SK-N-SH (cell line): ENCODE measurements at regions not wholly inside any gene's neighbourhood (a gene's known extent, or its start where the extent isn't known, plus 50 kb on each side); places are given as distances from the start of the nearest gene placed in this dataset.

Experiments used
- CHD2 ChIP-seq: fragments of 150-350 bp; IDR thresholded peaks from 2 replicates; pipeline ENCODE4 v1.6.1; 2018; ENCODE audit warnings: low read length; ENCODE audit not compliant: partially characterized antibody
- EZH2phosphoT487 ChIP-seq: fragments of 200-600 bp; sonication (generic); IDR thresholded peaks from 2 replicates; pipeline ENCODE4 v1.6.1; 2017; ENCODE audit warnings: low read depth, mixed run types, mild to moderate bottlenecking, antibody characterized with exemption, moderate library complexity, borderline replicate concordance
- JUND ChIP-seq: IDR thresholded peaks from 2 replicates; pipeline ENCODE4 v1.4.0; 2012
- MXI1 ChIP-seq: IDR thresholded peaks from 2 replicates; pipeline ENCODE4 v1.6.1; 2012; ENCODE audit warnings: mild to moderate bottlenecking, low read depth, low read length, improper control_type of control experiment
- POLR2AphosphoS5 ChIP-seq: IDR thresholded peaks from 2 replicates; pipeline ENCODE4 v1.6.1; 2012; ENCODE audit warnings: low read depth, low read length
- RCOR1 ChIP-seq: fragments of 150-350 bp; IDR thresholded peaks from 2 replicates; pipeline ENCODE4 v1.6.1; 2017; ENCODE audit warnings: antibody characterized with exemption, low read length
- SMC3 ChIP-seq: IDR thresholded peaks from 2 replicates; pipeline ENCODE4 v1.6.1; 2012; ENCODE audit warnings: low read depth, low read length, improper control_type of control experiment
- TAF1 ChIP-seq: IDR thresholded peaks from 2 replicates; pipeline ENCODE4 v1.6.1; 2012; ENCODE audit warnings: low read depth, mild to moderate bottlenecking, low read length, moderate library complexity, borderline replicate concordance
- TF ChIP-seq, protein P1 (sequence below): fragments of 200-600 bp; sonication (generic); IDR thresholded peaks from 2 replicates; pipeline ENCODE4 v1.6.1; 2017; ENCODE audit warnings: antibody characterized with exemption, mild to moderate bottlenecking, moderate library complexity

DNA sequence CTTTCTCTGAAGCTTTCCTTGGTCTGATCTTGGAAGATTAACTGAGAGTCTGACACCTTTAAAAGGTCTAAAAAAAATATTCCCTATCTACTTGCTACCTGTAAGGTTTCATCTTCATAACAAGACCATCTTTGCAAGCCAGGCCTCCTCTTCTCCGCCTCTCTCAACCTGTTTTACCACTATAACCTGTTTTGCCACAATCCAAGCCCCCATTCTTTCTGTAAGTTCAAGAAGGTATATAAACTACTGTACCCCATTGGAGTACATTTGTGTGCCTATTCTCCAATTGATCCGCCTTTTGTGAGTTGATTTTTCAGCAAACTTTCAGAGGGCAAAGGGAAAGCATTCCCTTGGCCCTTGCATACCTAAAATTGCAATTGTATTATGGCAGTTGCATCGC lies 319.3 kb upstream of the NECTIN3 start:
- TF ChIP-seq, protein P1, sequence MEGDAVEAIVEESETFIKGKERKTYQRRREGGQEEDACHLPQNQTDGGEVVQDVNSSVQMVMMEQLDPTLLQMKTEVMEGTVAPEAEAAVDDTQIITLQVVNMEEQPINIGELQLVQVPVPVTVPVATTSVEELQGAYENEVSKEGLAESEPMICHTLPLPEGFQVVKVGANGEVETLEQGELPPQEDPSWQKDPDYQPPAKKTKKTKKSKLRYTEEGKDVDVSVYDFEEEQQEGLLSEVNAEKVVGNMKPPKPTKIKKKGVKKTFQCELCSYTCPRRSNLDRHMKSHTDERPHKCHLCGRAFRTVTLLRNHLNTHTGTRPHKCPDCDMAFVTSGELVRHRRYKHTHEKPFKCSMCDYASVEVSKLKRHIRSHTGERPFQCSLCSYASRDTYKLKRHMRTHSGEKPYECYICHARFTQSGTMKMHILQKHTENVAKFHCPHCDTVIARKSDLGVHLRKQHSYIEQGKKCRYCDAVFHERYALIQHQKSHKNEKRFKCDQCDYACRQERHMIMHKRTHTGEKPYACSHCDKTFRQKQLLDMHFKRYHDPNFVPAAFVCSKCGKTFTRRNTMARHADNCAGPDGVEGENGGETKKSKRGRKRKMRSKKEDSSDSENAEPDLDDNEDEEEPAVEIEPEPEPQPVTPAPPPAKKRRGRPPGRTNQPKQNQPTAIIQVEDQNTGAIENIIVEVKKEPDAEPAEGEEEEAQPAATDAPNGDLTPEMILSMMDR = no peak
- TF ChIP-seq POLR2AphosphoS5 (no peak), CHD2 (no peak), EZH2phosphoT487 (no peak), SMC3 (no peak), MXI1 (no peak), TAF1 (no peak), JUND (no peak), RCOR1 (no peak)
